ENCODE measurements at regions not wholly inside any gene's neighbourhood (a gene's known extent, or its start where the extent isn't known, plus 50 kb on each side); places are given as distances from the start of the nearest gene placed in this dataset.

DNA sequence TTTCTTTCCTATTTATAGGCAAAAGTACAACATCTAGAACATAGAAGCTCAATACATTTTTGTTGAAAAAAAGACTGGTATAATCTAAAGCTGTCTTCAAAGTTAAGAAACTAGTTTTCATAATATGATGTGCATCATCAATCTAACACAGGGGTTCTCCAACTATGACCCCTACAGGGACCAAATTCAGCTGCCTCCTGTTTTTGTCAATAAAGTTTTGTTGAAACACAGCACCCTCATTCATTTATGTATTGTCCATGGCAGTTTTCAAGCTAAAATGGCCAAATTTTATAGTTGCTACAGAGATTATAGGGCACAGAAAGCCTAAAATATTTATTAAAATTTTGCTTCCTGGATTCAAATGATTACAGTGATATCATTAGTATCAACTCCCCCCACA is 452.9 kb downstream of the CCER1 start:
- TF ChIP-seq, protein P1, sequence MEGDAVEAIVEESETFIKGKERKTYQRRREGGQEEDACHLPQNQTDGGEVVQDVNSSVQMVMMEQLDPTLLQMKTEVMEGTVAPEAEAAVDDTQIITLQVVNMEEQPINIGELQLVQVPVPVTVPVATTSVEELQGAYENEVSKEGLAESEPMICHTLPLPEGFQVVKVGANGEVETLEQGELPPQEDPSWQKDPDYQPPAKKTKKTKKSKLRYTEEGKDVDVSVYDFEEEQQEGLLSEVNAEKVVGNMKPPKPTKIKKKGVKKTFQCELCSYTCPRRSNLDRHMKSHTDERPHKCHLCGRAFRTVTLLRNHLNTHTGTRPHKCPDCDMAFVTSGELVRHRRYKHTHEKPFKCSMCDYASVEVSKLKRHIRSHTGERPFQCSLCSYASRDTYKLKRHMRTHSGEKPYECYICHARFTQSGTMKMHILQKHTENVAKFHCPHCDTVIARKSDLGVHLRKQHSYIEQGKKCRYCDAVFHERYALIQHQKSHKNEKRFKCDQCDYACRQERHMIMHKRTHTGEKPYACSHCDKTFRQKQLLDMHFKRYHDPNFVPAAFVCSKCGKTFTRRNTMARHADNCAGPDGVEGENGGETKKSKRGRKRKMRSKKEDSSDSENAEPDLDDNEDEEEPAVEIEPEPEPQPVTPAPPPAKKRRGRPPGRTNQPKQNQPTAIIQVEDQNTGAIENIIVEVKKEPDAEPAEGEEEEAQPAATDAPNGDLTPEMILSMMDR (IDR thresholded peaks at IDR 0.05), result no peak
- TF ChIP-seq POLR2A (IDR thresholded peaks at IDR 0.05), result no peak
- TF ChIP-seq EP300 (IDR thresholded peaks at IDR 0.05), result no peak

Measured in gastroesophageal sphincter (tissue), 3 donors.